ENCODE measurements at regions not wholly inside any gene's neighbourhood (a gene's known extent, or its start where the extent isn't known, plus 50 kb on each side); places are given as distances from the start of the nearest gene placed in this dataset.

GRCh38 chr4:130632731-130633604, 1537.0 kb downstream of the C4orf33 start:
- Histone ChIP-seq H3K9me3 (replicated peaks in 1 of 11) (peaks cover 0 to 10% (median 3%) of the 10 kb centered on the region in 11 experiments; a peak in 6 of 22 replicates), H3K4me3 (no peak overlapping the region), H3K27me3 (no peaks in the 10 kb centered on the region), H3K27ac (no peak overlapping the region), H3K9ac (no peak overlapping the region), H3K36me3 (no peaks in the 10 kb centered on the region), H4K20me1 (no peaks in the 10 kb centered on the region), H3K4me1 (no peaks in the 10 kb centered on the region), H3K4me2 (no peak overlapping the region)
- no peak for TF ChIP-seq Cebpa-rat (IDR thresholded peaks at IDR 0.05)

- TF ChIP-seq Cebpa-rat (IDR thresholded peaks at IDR 0.05) = no peak
- no peak overlapping the region for H3K4me3 ChIP-seq
- no peaks in the 10 kb centered on the region for H3K36me3 ChIP-seq
- no peaks in the 10 kb centered on the region for H3K4me1 ChIP-seq
- H3K27ac ChIP-seq = no peak overlapping the region
- H3K4me2 ChIP-seq = no peak overlapping the region
- H3K9ac ChIP-seq = no peak overlapping the region
- no peaks in the 10 kb centered on the region for H4K20me1 ChIP-seq
- no peaks in the 10 kb centered on the region for H3K27me3 ChIP-seq
- H3K9me3 ChIP-seq (replicated peaks in 1 of 11) = peaks cover 0 to 10% (median 3%) of the 10 kb centered on the region in 11 experiments; a peak in 6 of 22 replicates
Observed at GRCh38 chr4:130636486-130636885, 1540.5 kb downstream of the C4orf33 start.

- no peak overlapping the region for H3K9ac ChIP-seq
- H3K27ac ChIP-seq = no peak overlapping the region
- H4K20me1 ChIP-seq = no peaks in the 10 kb centered on the region
- no peaks in the 10 kb centered on the region for H3K36me3 ChIP-seq
- H3K4me2 ChIP-seq = no peak overlapping the region
- H3K4me1 ChIP-seq = no peaks in the 10 kb centered on the region
- H3K27me3 ChIP-seq = no peaks in the 10 kb centered on the region
- no peak for TF ChIP-seq Cebpa-rat (IDR thresholded peaks at IDR 0.05)
- no peak overlapping the region for H3K4me3 ChIP-seq
- H3K9me3 ChIP-seq (replicated peaks in 1 of 11) = no peaks in the 10 kb centered on the region
Observed at GRCh38 chr4:130640592-130640991, 1544.6 kb downstream of the C4orf33 start.

GRCh38 chr4:130646886-130647285, 1550.9 kb downstream of the C4orf33 start:
- H3K4me3 ChIP-seq = no peak overlapping the region
- no peaks in the 10 kb centered on the region for H3K9me3 ChIP-seq (replicated peaks in 1 of 11)
- no peak for TF ChIP-seq Cebpa-rat (IDR thresholded peaks at IDR 0.05)
- H3K27me3 ChIP-seq = no peaks in the 10 kb centered on the region
- no peaks in the 10 kb centered on the region for H3K4me1 ChIP-seq
- no peak overlapping the region for H3K4me2 ChIP-seq
- no peaks in the 10 kb centered on the region for H3K36me3 ChIP-seq
- H3K27ac ChIP-seq = no peak overlapping the region
- no peak overlapping the region for H3K9ac ChIP-seq
- no peaks in the 10 kb centered on the region for H4K20me1 ChIP-seq

- no peak overlapping the region for H3K9ac ChIP-seq
- no peaks in the 10 kb centered on the region for H4K20me1 ChIP-seq
- H3K4me2 ChIP-seq = no peak overlapping the region
- H3K27ac ChIP-seq = no peak overlapping the region
- no peaks in the 10 kb centered on the region for H3K4me1 ChIP-seq
- H3K4me3 ChIP-seq = no peak overlapping the region
- no peaks in the 10 kb centered on the region for H3K9me3 ChIP-seq (replicated peaks in 1 of 11)
- H3K27me3 ChIP-seq = no peaks in the 10 kb centered on the region
- no peaks in the 10 kb centered on the region for H3K36me3 ChIP-seq
- TF ChIP-seq Cebpa-rat (IDR thresholded peaks at IDR 0.05) = no peak
Observed at GRCh38 chr4:130648570-130648969, 1552.6 kb downstream of the C4orf33 start.

GRCh38 chr4:130653842-130654241, 1557.9 kb downstream of the C4orf33 start:
- no peaks in the 10 kb centered on the region for H3K4me1 ChIP-seq
- no peak overlapping the region for H3K4me3 ChIP-seq
- H3K36me3 ChIP-seq = no peaks in the 10 kb centered on the region
- H3K27me3 ChIP-seq = no peaks in the 10 kb centered on the region
- H3K4me2 ChIP-seq = no peak overlapping the region
- TF ChIP-seq Cebpa-rat (IDR thresholded peaks at IDR 0.05) = no peak
- no peak overlapping the region for H3K27ac ChIP-seq
- H3K9ac ChIP-seq = no peak overlapping the region
- H3K9me3 ChIP-seq (replicated peaks in 1 of 11) = peaks cover 0 to 8% (median 5%) of the 10 kb centered on the region in 11 experiments; a peak in 9 of 22 replicates
- no peaks in the 10 kb centered on the region for H4K20me1 ChIP-seq

- Histone ChIP-seq H4K20me1 (no peaks in the 10 kb centered on the region), H3K36me3 (no peaks in the 10 kb centered on the region), H3K27ac (no peak overlapping the region), H3K27me3 (no peaks in the 10 kb centered on the region), H3K4me3 (no peak overlapping the region), H3K4me2 (no peak overlapping the region), H3K9ac (no peak overlapping the region), H3K4me1 (no peaks in the 10 kb centered on the region), H3K9me3 (replicated peaks in 1 of 11) (peaks cover 0 to 8% (median 5%) of the 10 kb centered on the region in 11 experiments; a peak in 9 of 22 replicates)
- TF ChIP-seq Cebpa-rat (IDR thresholded peaks at IDR 0.05) = no peak
Observed at GRCh38 chr4:130659320-130659719, 1563.4 kb downstream of the C4orf33 start.

- H3K9ac ChIP-seq = no peak overlapping the region
- H3K27ac ChIP-seq = no peak overlapping the region
- no peak for TF ChIP-seq Cebpa-rat (IDR thresholded peaks at IDR 0.05)
- no peak overlapping the region for H3K4me2 ChIP-seq
- no peaks in the 10 kb centered on the region for H3K4me1 ChIP-seq
- H4K20me1 ChIP-seq = no peaks in the 10 kb centered on the region
- no peaks in the 10 kb centered on the region for H3K27me3 ChIP-seq
- no peak overlapping the region for H3K4me3 ChIP-seq
- H3K36me3 ChIP-seq = no peaks in the 10 kb centered on the region
- no peaks in the 10 kb centered on the region for H3K9me3 ChIP-seq (replicated peaks in 1 of 11)
Observed at GRCh38 chr4:130668859-130669258, 1572.9 kb downstream of the C4orf33 start.

- Histone ChIP-seq H3K27me3 (no peaks in the 10 kb centered on the region), H3K4me2 (no peak overlapping the region), H3K36me3 (no peaks in the 10 kb centered on the region), H3K9ac (no peak overlapping the region), H3K4me3 (no peak overlapping the region), H4K20me1 (no peaks in the 10 kb centered on the region), H3K4me1 (no peaks in the 10 kb centered on the region), H3K27ac (no peak overlapping the region), H3K9me3 (replicated peaks in 1 of 11) (no peaks in the 10 kb centered on the region)
- no peak for TF ChIP-seq Cebpa-rat (IDR thresholded peaks at IDR 0.05)
Observed at GRCh38 chr4:130675266-130675665, 1579.3 kb downstream of the C4orf33 start.

GRCh38 chr4:130689181-130689580, 1593.2 kb downstream of the C4orf33 start:
- H3K27me3 ChIP-seq = no peaks in the 10 kb centered on the region
- no peaks in the 10 kb centered on the region for H3K36me3 ChIP-seq
- no peak overlapping the region for H3K4me3 ChIP-seq
- no peaks in the 10 kb centered on the region for H3K4me1 ChIP-seq
- H4K20me1 ChIP-seq = no peaks in the 10 kb centered on the region
- no peaks in the 10 kb centered on the region for H3K9me3 ChIP-seq (replicated peaks in 1 of 11)
- TF ChIP-seq Cebpa-rat (IDR thresholded peaks at IDR 0.05) = no peak
- no peak overlapping the region for H3K27ac ChIP-seq
- no peak overlapping the region for H3K4me2 ChIP-seq
- H3K9ac ChIP-seq = no peak overlapping the region

All from BLaER1 treated with 17β-estradiol and CSF1 and Interleukin-3, amounts not matched to agents 10 nM and 100 nM (cell line).